ELR (cell line): ENCODE measurements at regions not wholly inside any gene's neighbourhood (a gene's known extent, or its start where the extent isn't known, plus 50 kb on each side); places are given as distances from the start of the nearest gene placed in this dataset.
"Not testable (repeated sequence)": the region's sequence is repeated elsewhere in the genome, so short reads cannot be mapped to it uniquely, and the experiment has no call there.

Experiments
- DNase-seq: peaks from one replicate; pipeline ENCODE4 v3.0.0-alpha.2; 2015; ENCODE audit warnings: low read depth

GRCh38 chr6:75031102-75031501, 174.8 kb downstream of the COL12A1 start:
- not testable (repeated sequence) for DNase-seq

- no peak for DNase-seq
These were observed 176.5 kb downstream of the COL12A1 start for GRCh38 chr6:75029333-75029732.

GRCh38 chr6:75025371-75025770, 180.5 kb downstream of the COL12A1 start:
- no peak for DNase-seq

GRCh38 chr6:75024828-75025227, 181.0 kb downstream of the COL12A1 start:
- DNase-seq, result peak; percentile 6

GRCh38 chr6:75023634-75024033, 182.2 kb downstream of the COL12A1 start:
- peak; percentile 81 for DNase-seq

GRCh38 chr6:75020971-75021370, 184.9 kb downstream of the COL12A1 start:
- DNase-seq, result no peak

- DNase-seq, result no peak
These were observed 185.5 kb downstream of the COL12A1 start for GRCh38 chr6:75020376-75020775.

- no peak for DNase-seq
These were observed 193.8 kb downstream of the COL12A1 start for GRCh38 chr6:75012018-75012417.

GRCh38 chr6:75003984-75004383, 201.9 kb downstream of the COL12A1 start:
- not testable (repeated sequence) for DNase-seq

- DNase-seq, result no peak
These were observed 208.2 kb downstream of the COL12A1 start for GRCh38 chr6:74997646-74998045.

GRCh38 chr6:74993136-74993535, 212.7 kb downstream of the COL12A1 start:
- DNase-seq, result no peak

- DNase-seq, result peak; percentile 17
These were observed 214.1 kb downstream of the COL12A1 start for GRCh38 chr6:74991573-74992332.

- DNase-seq, result no peak
These were observed 226.6 kb downstream of the COL12A1 start for GRCh38 chr6:74979065-74979766.

- DNase-seq, result no peak
These were observed 229.2 kb downstream of the COL12A1 start for GRCh38 chr6:74976701-74977100.

- no peak for DNase-seq
These were observed 229.8 kb downstream of the COL12A1 start for GRCh38 chr6:74976026-74976425.

- DNase-seq, result no peak
These were observed 232.3 kb downstream of the COL12A1 start for GRCh38 chr6:74973591-74973990.

- DNase-seq, result no peak
These were observed 234.2 kb downstream of the COL12A1 start for GRCh38 chr6:74971633-74972032.

GRCh38 chr6:74969591-74970267, 236.1 kb downstream of the COL12A1 start:
- DNase-seq, result no peak

- no peak for DNase-seq
These were observed 238.0 kb downstream of the COL12A1 start for GRCh38 chr6:74967821-74968220.

GRCh38 chr6:74966712-74967111, 239.1 kb downstream of the COL12A1 start:
- no peak for DNase-seq

GRCh38 chr6:74964871-74965441, 240.9 kb downstream of the COL12A1 start:
- DNase-seq, result peak; percentile 10

- DNase-seq, result no peak
These were observed 249.1 kb downstream of the COL12A1 start for GRCh38 chr6:74956559-74957428.
